ENCODE measurements at regions not wholly inside any gene's neighbourhood (a gene's known extent, or its start where the extent isn't known, plus 50 kb on each side); places are given as distances from the start of the nearest gene placed in this dataset.
A peak's percentile ranks its signal among the peaks of the same experiment; 100 is the strongest.

- Mint-ChIP-seq H3K4me1 (no peaks in the 10 kb centered on the region), H3K9me3 (no peaks in the 10 kb centered on the region), H3K27ac (no peak overlapping the region), H3K27me3 (peaks cover 0 to 9% (median 6%) of the 10 kb centered on the region in 3 donors), H3K36me3 (no peaks in the 10 kb centered on the region), H3K4me3 (no peak overlapping the region)
- ATAC-seq (ENCODE audit: low read depth in 2 of 2) (no peak), DNase-seq (no peak)
Observed at GRCh38 chr15:61724251-61724939, 335.9 kb downstream of the VPS13C start.

DNA sequence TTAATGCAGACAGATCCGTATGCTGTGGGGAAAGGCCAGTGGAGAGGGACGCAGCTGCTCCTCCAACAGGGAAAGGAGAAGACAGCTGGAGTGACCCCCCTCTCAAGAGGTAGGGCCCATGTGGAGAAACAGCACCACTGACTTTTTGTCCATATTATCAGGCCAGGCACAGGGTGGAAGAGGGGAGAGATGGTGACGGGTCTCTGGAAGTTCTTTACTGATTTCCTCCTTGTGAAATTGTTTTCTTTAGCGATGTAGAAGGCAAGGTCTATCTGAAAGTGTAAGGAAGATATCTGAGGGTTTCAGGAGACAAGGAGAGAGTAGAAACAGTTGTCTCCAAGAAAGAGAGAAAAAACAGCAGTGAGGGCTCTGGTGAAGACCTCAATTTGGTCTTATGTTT lies 338.8 kb downstream of the VPS13C start:
- Mint-ChIP-seq H3K27ac (peak overlapping the region in 1 of 6 donors; percentile 4), H3K27me3 (peaks cover 9 to 14% (median 9%) of the 10 kb centered on the region in 3 donors), H3K9me3 (peaks cover 0 to under 1% (median 0%) of the 10 kb centered on the region in 7 donors), H3K36me3 (no peaks in the 10 kb centered on the region), H3K4me3 (no peak overlapping the region), H3K4me1 (no peaks in the 10 kb centered on the region)
- DNase-seq (no peak), ATAC-seq (ENCODE audit: low read depth in 2 of 2) (no peak)

DNA sequence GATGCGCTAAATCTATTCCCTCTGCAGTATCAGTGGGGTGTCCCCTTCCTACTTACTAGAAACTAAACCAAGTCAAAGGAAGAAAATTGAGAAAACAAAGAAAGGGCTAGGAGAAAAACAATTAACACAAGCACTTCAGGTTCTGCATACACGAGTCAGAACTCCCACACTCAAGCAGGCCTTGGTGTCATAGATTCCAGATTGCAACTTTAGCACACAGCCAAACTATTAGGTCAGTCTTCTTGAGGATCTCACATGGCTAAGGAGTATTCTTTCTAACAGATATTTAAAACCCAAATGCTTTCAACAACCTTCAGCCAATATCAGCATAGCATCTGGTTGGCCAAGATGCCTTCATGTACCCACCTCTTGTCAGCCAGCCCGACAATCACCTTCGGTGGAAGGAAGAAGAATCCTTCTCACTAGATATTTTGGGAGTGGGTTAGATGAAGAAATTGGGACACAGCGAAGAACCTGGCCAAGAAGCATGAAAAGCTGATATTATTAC lies 340.0 kb downstream of the VPS13C start:
- Mint-ChIP-seq H3K4me1 (no peaks in the 10 kb centered on the region), H3K27me3 (peaks cover 9 to 15% (median 14%) of the 10 kb centered on the region in 3 donors), H3K9me3 (peaks cover 0 to 3% (median 0%) of the 10 kb centered on the region in 7 donors), H3K36me3 (no peaks in the 10 kb centered on the region), H3K27ac (no peak overlapping the region), H3K4me3 (no peak overlapping the region)
- DNase-seq (no peak), ATAC-seq (ENCODE audit: low read depth in 2 of 2) (no peak)

DNA sequence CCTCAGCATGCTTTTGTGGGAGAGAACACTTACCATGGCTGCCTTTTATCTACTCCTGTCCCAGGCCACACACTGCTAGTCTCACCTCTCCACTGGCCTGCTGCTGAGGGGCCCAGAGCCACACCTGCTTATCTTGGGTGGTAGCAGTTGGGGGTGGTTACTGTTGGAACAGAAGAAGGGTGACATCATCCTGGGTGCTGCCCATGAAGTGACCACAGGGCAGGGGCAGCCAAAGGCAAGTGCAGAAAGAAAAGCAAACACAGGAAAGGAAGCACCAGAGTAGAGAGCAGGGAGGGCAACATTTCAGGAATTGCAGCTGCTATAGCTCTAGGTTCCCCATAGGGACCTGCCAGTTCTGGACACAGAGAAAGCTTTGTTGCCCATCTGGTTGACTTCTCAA lies 345.2 kb downstream of the VPS13C start:
- DNase-seq = no peak
- Mint-ChIP-seq H3K4me1 (no peaks in the 10 kb centered on the region), H3K27me3 (peaks cover 0 to 15% (median 12%) of the 10 kb centered on the region in 3 donors), H3K27ac (no peak overlapping the region), H3K4me3 (no peak overlapping the region), H3K36me3 (no peaks in the 10 kb centered on the region), H3K9me3 (peaks cover 0 to 3% (median 0%) of the 10 kb centered on the region in 7 donors)
- ATAC-seq (ENCODE audit: low read depth in 2 of 2) = no peak

DNA sequence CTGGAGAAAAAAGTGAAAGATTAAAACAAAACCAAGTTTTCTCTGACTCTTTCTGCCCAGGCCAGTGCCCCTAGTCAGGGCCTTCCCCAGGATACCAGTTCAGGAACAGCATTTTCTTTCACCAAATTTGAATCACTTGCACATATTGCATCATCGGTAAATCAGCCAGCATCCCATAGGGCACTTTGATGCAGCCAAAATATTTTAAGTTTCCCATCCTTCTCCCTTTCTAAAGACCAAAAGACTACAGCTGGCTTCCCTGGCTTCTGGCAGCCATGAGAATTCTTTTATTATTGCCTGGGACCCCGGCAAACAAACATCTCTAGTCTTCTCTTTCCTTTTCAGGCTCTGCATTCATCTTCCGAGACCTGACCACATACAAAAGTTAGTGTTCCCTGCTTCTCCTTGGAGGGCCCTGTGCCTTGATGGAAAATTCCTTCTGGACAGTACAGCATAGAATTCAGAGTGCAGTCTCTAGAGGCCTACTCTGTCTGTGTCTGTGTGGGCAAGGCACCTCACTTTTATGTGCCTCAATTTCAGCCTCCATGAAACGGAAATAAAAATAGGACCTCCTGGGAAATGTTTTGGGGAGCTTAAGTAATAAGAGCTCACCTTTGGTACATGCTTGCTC lies 348.0 kb downstream of the VPS13C start:
- ATAC-seq (ENCODE audit: low read depth in 2 of 2) = no peak
- Mint-ChIP-seq H3K36me3 (no peaks in the 10 kb centered on the region), H3K27me3 (peaks cover 0 to 8% (median 0%) of the 10 kb centered on the region in 3 donors), H3K27ac (no peak overlapping the region), H3K4me1 (no peaks in the 10 kb centered on the region), H3K9me3 (peaks cover 0 to 3% (median 0%) of the 10 kb centered on the region in 7 donors), H3K4me3 (no peak overlapping the region)
- DNase-seq = no peak

DNA sequence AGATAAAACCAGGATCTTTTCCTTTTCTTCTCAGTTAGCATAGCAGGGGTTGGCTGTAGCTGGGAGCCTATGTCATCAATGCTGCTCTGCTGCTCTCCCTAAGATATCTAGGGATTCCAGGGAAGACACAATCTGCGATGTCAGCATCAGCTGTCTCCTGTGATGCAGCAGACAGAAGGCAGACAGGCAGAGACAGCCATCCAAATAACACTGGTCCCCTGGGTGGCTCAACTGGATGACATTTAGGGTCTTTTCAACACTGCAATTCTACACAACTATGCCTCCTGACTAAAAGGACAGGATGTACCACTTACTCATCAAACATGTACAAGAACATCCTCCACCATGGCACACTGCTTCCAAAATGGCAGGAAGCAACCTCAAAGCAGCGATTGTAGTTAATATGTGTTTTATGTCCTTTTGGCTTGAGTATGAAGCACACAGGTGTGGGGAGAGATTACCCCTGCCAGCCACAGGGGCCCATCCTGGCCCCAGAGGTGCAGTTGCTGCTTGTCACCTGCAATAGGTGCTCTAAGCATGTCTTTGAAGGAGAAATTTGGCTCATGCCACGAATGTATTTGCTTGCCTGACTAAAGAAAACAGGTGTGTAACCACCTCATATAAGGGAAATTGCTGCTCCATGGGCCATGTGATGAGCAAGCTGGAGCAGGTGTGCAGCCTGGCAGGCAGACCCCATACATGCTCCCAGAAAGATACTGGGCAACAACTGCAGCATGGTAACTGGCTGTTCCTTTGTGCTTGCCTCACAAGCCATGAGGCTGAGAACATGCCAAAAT lies 357.8 kb downstream of the VPS13C start:
- no peak overlapping the region for H3K27ac Mint-ChIP-seq
- peaks cover 0 to 10% (median 2%) of the 10 kb centered on the region in 7 donors for H3K9me3 Mint-ChIP-seq

GRCh38 chr15:61701455-61701854 lies 358.8 kb downstream of the VPS13C start:
- Mint-ChIP-seq H3K27ac (no peak overlapping the region), H3K4me3 (no peak overlapping the region), H3K9me3 (peaks cover 0 to 10% (median 2%) of the 10 kb centered on the region in 7 donors), H3K36me3 (no peaks in the 10 kb centered on the region), H3K4me1 (no peaks in the 10 kb centered on the region), H3K27me3 (peaks cover 0 to 11% (median 9%) of the 10 kb centered on the region in 3 donors)
- no peak for DNase-seq
- ATAC-seq (ENCODE audit: low read depth in 2 of 2) = no peak

More for the DNA sequence above, 357.8 kb downstream of the VPS13C start:
- peaks cover 0 to 9% (median 7%) of the 10 kb centered on the region in 3 donors for H3K27me3 Mint-ChIP-seq
- H3K36me3 Mint-ChIP-seq = no peaks in the 10 kb centered on the region
- DNase-seq = no peak
- no peaks in the 10 kb centered on the region for H3K4me1 Mint-ChIP-seq
- H3K4me3 Mint-ChIP-seq = no peak overlapping the region
- ATAC-seq (ENCODE audit: low read depth in 2 of 2) = no peak

DNA sequence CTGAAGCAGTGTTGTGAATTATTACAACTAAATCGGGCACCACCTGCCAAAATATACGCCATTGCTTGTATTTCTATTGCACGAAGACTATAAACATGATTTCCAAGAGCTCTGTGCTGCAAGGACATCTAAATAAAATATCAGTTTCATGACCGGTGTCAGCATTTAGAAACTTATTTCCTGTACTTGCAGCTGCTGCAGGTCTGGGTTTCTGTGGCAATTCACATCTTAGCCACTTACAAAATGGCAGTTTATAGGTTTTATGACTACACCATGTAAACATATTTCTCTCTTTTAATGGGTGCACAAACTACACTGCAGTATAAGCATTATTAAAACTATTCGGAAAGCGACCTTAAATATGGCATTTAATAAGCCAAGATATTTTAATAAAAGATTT lies 359.4 kb downstream of the VPS13C start:
- DNase-seq (no peak), ATAC-seq (ENCODE audit: low read depth in 2 of 2) (no peak)
- H3K4me1 Mint-ChIP-seq = no peaks in the 10 kb centered on the region
- H3K36me3 Mint-ChIP-seq = no peaks in the 10 kb centered on the region
- H3K9me3 Mint-ChIP-seq = peaks cover 0 to 10% (median 2%) of the 10 kb centered on the region in 7 donors
- no peak overlapping the region for H3K27ac Mint-ChIP-seq
- peaks cover 0 to 11% (median 9%) of the 10 kb centered on the region in 3 donors for H3K27me3 Mint-ChIP-seq
- H3K4me3 Mint-ChIP-seq = no peak overlapping the region

DNA sequence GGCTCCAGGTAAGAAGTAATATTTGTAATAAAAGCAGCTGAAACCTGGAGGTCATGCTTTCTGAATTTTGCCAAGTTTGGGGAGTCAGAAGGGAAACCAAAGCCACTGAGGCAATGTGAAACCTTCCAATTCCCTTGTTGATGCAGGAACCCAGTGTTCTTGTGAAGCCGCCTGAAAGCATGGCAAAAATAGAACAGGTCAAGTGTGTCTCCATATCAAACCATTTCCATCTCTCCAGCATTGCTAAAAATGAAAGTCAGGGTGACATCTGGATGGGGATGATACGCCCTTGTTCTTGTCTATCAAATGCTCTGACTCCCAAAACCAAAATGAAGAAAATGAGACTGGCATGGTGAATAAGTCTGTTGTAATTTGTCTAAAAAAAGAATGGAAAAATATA lies 362.5 kb downstream of the VPS13C start:
- H3K27ac Mint-ChIP-seq = no peak overlapping the region
- H3K4me3 Mint-ChIP-seq = no peak overlapping the region
- DNase-seq (no peak), ATAC-seq (ENCODE audit: low read depth in 2 of 2) (no peak)
- H3K27me3 Mint-ChIP-seq = peaks cover 3 to 23% (median 17%) of the 10 kb centered on the region in 3 donors
- no peaks in the 10 kb centered on the region for H3K4me1 Mint-ChIP-seq
- H3K36me3 Mint-ChIP-seq = no peaks in the 10 kb centered on the region
- H3K9me3 Mint-ChIP-seq = no peaks in the 10 kb centered on the region

- no peaks in the 10 kb centered on the region for H3K4me1 Mint-ChIP-seq
- no peak overlapping the region for H3K27ac Mint-ChIP-seq
- no peaks in the 10 kb centered on the region for H3K36me3 Mint-ChIP-seq
- peaks cover 0 to 5% (median 0%) of the 10 kb centered on the region in 7 donors for H3K9me3 Mint-ChIP-seq
- ATAC-seq (ENCODE audit: low read depth in 2 of 2) (no peak), DNase-seq (no peak)
- H3K27me3 Mint-ChIP-seq = peaks cover 0 to 13% (median 0%) of the 10 kb centered on the region in 3 donors
- no peak overlapping the region for H3K4me3 Mint-ChIP-seq
Observed at GRCh38 chr15:61689067-61689466, 371.2 kb downstream of the VPS13C start.

GRCh38 chr15:61687651-61688050 lies 372.6 kb downstream of the VPS13C start:
- ATAC-seq (ENCODE audit: low read depth in 2 of 2) = no peak

DNA sequence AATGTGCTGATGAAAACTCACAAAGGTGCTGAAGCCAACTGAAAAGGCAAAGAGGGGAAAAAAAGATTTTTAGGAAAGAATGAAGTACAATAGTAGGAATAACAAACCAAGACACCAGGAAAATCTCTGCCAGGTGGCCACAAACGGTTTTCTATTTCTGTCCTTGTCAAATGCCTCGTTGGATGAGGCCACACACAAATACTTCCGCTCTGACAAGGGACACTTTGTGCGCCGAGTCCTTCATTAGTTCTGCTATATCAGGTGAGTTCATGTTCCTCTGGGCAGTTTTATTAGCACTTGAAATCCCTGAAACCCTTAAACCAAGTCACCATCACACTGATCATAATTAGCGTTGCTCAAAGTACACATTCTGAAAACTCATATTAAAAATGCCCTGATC lies 373.1 kb downstream of the VPS13C start:
- H3K9me3 Mint-ChIP-seq = peaks cover 0 to 5% (median 0%) of the 10 kb centered on the region in 7 donors
- peaks cover 0 to 13% (median 0%) of the 10 kb centered on the region in 3 donors for H3K27me3 Mint-ChIP-seq
- no peak for DNase-seq
- no peak overlapping the region for H3K27ac Mint-ChIP-seq
- H3K4me1 Mint-ChIP-seq = no peaks in the 10 kb centered on the region
- H3K4me3 Mint-ChIP-seq = no peak overlapping the region
- no peak for ATAC-seq (ENCODE audit: low read depth in 2 of 2)
- no peaks in the 10 kb centered on the region for H3K36me3 Mint-ChIP-seq

More at GRCh38 chr15:61687651-61688050, 372.6 kb downstream of the VPS13C start:
- Mint-ChIP-seq H3K4me1 (no peaks in the 10 kb centered on the region), H3K9me3 (peaks cover 0 to 5% (median 0%) of the 10 kb centered on the region in 7 donors), H3K27me3 (peaks cover 0 to 13% (median 0%) of the 10 kb centered on the region in 3 donors), H3K27ac (peak overlapping the region in 2 of 6 donors; percentile 13 to 44), H3K36me3 (no peaks in the 10 kb centered on the region), H3K4me3 (no peak overlapping the region)
- no peak for DNase-seq

DNA sequence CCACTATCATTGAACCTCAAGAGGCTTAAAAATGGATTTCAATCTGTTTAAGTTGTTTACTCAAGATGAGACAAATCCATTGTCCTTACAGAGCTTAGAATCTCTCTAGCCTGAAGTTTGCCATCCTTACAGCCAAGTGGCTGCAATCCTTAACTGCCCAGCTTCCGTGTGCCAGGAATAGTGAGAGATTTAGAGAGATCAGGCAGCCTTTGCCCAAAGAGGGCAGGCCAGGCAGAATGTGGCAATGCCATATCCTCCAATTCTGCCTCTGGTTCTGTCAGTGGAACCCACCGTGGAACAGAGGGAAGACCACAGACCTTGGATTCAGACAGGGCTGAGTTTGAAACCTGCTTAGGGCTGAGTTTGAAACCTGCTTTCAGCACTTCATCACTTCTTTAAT lies 374.3 kb downstream of the VPS13C start:
- DNase-seq (no peak), ATAC-seq (ENCODE audit: low read depth in 2 of 2) (no peak)
- Mint-ChIP-seq H3K9me3 (peaks cover 0 to 5% (median 0%) of the 10 kb centered on the region in 7 donors), H3K36me3 (no peaks in the 10 kb centered on the region), H3K27ac (no peak overlapping the region), H3K27me3 (peaks cover 0 to 5% (median 0%) of the 10 kb centered on the region in 3 donors), H3K4me3 (no peak overlapping the region), H3K4me1 (no peaks in the 10 kb centered on the region)

Data from naive B cell (primary cell).